ENCODE measurements at regions not wholly inside any gene's neighbourhood (a gene's known extent, or its start where the extent isn't known, plus 50 kb on each side); places are given as distances from the start of the nearest gene placed in this dataset.

DNA sequence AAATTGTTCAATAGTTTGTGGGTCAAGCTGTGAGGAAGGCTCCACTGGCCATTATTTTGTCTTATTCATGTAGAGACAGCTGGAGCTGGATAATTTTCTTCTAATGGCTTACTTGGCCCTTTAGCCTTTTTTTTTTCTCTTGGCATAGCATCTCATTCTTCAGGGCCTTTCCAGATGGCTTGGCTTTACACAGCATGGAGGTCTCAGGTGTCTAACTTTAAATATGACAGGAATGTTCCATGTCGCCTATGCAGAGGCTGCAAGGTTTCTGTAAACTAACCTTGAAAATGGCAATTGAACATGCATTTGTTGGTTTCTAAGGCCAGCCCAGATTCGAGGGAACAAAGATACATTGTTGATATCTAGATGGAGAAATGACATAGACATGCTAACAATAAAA lies 247.9 kb upstream of the CNTN5 start:
- H3K36me3 ChIP-seq (ENCODE audit: control insufficient read depth in 4 of 4, insufficient read depth in 3 of 4, low read depth in 1 of 4, low read length in 3 of 4), result no peaks in the 10 kb centered on the region
- no peaks in the 10 kb centered on the region for H3K27me3 ChIP-seq (ENCODE audit: control insufficient read depth in 4 of 4, insufficient read depth in 4 of 4, low read length in 3 of 4)
- no peak for DNase-seq (ENCODE audit: low spot score)
- H3K9me3 ChIP-seq (ENCODE audit: control insufficient read depth in 4 of 4, low read length in 3 of 4), result no peaks in the 10 kb centered on the region
- H3K4me1 ChIP-seq (ENCODE audit: control insufficient read depth in 4 of 4, insufficient read depth in 4 of 4, low read length in 3 of 4), result no peaks in the 10 kb centered on the region
- H3K27ac ChIP-seq (ENCODE audit: low read depth in 1 of 2, low read length in 2 of 2), result no peak overlapping the region
- no peak overlapping the region for H3K4me3 ChIP-seq (ENCODE audit: low read depth in 1 of 3, low read length in 3 of 3)
- no peak for TF ChIP-seq FOXA2 (IDR thresholded peaks at IDR 0.05)
- TF ChIP-seq, protein P1, sequence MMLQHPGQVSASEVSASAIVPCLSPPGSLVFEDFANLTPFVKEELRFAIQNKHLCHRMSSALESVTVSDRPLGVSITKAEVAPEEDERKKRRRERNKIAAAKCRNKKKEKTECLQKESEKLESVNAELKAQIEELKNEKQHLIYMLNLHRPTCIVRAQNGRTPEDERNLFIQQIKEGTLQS (IDR thresholded peaks at IDR 0.05), result no peak
- TF ChIP-seq HNF4G (IDR thresholded peaks at IDR 0.05), result no peak
- no peak for TF ChIP-seq EGR1 (IDR thresholded peaks at IDR 0.05; ENCODE audit: low read depth in 2 of 2)
- TF ChIP-seq JUND (IDR thresholded peaks at IDR 0.05), result no peak
- TF ChIP-seq YY1 (IDR thresholded peaks at IDR 0.05), result no peak
- no peak for TF ChIP-seq FOXA1 (IDR thresholded peaks at IDR 0.05)
- no peak for TF ChIP-seq GABPA (IDR thresholded peaks at IDR 0.05 in 1 of 2, conservative IDR thresholded peaks at IDR 0.05 in 1 of 2)
- no peak for TF ChIP-seq SP1 (IDR thresholded peaks at IDR 0.05)
- no peak for TF ChIP-seq RXRA (IDR thresholded peaks at IDR 0.05)
- TF ChIP-seq, protein P2, sequence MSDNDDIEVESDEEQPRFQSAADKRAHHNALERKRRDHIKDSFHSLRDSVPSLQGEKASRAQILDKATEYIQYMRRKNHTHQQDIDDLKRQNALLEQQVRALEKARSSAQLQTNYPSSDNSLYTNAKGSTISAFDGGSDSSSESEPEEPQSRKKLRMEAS (IDR thresholded peaks at IDR 0.05), result no peak
- TF ChIP-seq NR2F2 (IDR thresholded peaks at IDR 0.05), result no peak
- TF ChIP-seq, protein P3, sequence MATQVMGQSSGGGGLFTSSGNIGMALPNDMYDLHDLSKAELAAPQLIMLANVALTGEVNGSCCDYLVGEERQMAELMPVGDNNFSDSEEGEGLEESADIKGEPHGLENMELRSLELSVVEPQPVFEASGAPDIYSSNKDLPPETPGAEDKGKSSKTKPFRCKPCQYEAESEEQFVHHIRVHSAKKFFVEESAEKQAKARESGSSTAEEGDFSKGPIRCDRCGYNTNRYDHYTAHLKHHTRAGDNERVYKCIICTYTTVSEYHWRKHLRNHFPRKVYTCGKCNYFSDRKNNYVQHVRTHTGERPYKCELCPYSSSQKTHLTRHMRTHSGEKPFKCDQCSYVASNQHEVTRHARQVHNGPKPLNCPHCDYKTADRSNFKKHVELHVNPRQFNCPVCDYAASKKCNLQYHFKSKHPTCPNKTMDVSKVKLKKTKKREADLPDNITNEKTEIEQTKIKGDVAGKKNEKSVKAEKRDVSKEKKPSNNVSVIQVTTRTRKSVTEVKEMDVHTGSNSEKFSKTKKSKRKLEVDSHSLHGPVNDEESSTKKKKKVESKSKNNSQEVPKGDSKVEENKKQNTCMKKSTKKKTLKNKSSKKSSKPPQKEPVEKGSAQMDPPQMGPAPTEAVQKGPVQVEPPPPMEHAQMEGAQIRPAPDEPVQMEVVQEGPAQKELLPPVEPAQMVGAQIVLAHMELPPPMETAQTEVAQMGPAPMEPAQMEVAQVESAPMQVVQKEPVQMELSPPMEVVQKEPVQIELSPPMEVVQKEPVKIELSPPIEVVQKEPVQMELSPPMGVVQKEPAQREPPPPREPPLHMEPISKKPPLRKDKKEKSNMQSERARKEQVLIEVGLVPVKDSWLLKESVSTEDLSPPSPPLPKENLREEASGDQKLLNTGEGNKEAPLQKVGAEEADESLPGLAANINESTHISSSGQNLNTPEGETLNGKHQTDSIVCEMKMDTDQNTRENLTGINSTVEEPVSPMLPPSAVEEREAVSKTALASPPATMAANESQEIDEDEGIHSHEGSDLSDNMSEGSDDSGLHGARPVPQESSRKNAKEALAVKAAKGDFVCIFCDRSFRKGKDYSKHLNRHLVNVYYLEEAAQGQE (IDR thresholded peaks at IDR 0.05), result no peak
- TF ChIP-seq RAD21 (IDR thresholded peaks at IDR 0.05), result no peak
- no peak for TF ChIP-seq HNF4A (conservative IDR thresholded peaks at IDR 0.05)
- TF ChIP-seq, protein P4, sequence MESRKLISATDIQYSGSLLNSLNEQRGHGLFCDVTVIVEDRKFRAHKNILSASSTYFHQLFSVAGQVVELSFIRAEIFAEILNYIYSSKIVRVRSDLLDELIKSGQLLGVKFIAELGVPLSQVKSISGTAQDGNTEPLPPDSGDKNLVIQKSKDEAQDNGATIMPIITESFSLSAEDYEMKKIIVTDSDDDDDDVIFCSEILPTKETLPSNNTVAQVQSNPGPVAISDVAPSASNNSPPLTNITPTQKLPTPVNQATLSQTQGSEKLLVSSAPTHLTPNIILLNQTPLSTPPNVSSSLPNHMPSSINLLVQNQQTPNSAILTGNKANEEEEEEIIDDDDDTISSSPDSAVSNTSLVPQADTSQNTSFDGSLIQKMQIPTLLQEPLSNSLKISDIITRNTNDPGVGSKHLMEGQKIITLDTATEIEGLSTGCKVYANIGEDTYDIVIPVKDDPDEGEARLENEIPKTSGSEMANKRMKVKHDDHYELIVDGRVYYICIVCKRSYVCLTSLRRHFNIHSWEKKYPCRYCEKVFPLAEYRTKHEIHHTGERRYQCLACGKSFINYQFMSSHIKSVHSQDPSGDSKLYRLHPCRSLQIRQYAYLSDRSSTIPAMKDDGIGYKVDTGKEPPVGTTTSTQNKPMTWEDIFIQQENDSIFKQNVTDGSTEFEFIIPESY (IDR thresholded peaks at IDR 0.05), result no peak
- no peak overlapping the region for H3K9ac ChIP-seq (ENCODE audit: low read depth in 1 of 2, low read length in 2 of 2)
- WGBS, result 67% methylated on average over 2 of the region's 2 CpGs

DNA sequence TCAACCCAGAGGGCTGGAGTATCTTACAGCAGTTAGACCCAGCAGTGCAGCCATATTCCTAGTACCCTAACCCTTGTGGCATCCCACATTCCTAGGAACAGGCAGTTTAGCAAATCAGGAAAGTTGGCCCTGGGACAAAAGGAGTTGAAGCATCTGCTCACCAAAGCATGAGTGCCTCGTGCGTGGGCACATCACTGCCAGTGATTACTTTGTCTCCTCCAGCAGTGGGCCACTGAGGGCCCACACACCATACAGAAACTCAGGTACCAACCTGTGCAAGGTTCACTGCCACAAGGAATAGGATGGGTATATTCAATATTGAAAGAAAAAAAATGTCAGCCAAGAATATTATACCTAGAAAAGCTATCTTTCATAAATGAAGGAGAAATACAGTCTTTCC lies 227.5 kb upstream of the CNTN5 start:
- WGBS, result 88% methylated on average over 2 of the region's 2 CpGs
- no peak overlapping the region for H3K9ac ChIP-seq (ENCODE audit: low read depth in 1 of 2, low read length in 2 of 2)
- H3K4me3 ChIP-seq (ENCODE audit: low read depth in 1 of 3, low read length in 3 of 3), result no peak overlapping the region
- H3K4me1 ChIP-seq (ENCODE audit: control insufficient read depth in 4 of 4, insufficient read depth in 4 of 4, low read length in 3 of 4), result no peaks in the 10 kb centered on the region
- H3K27me3 ChIP-seq (ENCODE audit: control insufficient read depth in 4 of 4, insufficient read depth in 4 of 4, low read length in 3 of 4), result no peaks in the 10 kb centered on the region
- no peak for TF ChIP-seq RXRA (IDR thresholded peaks at IDR 0.05)
- no peak for TF ChIP-seq EGR1 (IDR thresholded peaks at IDR 0.05; ENCODE audit: low read depth in 2 of 2)
- no peak for TF ChIP-seq TAF1 (conservative IDR thresholded peaks at IDR 0.05)
- TF ChIP-seq, protein P5, sequence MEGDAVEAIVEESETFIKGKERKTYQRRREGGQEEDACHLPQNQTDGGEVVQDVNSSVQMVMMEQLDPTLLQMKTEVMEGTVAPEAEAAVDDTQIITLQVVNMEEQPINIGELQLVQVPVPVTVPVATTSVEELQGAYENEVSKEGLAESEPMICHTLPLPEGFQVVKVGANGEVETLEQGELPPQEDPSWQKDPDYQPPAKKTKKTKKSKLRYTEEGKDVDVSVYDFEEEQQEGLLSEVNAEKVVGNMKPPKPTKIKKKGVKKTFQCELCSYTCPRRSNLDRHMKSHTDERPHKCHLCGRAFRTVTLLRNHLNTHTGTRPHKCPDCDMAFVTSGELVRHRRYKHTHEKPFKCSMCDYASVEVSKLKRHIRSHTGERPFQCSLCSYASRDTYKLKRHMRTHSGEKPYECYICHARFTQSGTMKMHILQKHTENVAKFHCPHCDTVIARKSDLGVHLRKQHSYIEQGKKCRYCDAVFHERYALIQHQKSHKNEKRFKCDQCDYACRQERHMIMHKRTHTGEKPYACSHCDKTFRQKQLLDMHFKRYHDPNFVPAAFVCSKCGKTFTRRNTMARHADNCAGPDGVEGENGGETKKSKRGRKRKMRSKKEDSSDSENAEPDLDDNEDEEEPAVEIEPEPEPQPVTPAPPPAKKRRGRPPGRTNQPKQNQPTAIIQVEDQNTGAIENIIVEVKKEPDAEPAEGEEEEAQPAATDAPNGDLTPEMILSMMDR (IDR thresholded peaks at IDR 0.05; ENCODE audit: low read depth, low read length, missing input control), result no peak
- TF ChIP-seq, protein P3 (IDR thresholded peaks at IDR 0.05), result no peak
- TF ChIP-seq HNF4G (IDR thresholded peaks at IDR 0.05), result no peak
- no peak for TF ChIP-seq HNF4A (conservative IDR thresholded peaks at IDR 0.05)
- TF ChIP-seq RAD21 (IDR thresholded peaks at IDR 0.05), result no peak
- TF ChIP-seq SP1 (IDR thresholded peaks at IDR 0.05), result no peak
- H3K27ac ChIP-seq (ENCODE audit: low read depth in 1 of 2, low read length in 2 of 2), result no peak overlapping the region
- DNase-seq (ENCODE audit: low spot score), result no peak
- H3K36me3 ChIP-seq (ENCODE audit: control insufficient read depth in 4 of 4, insufficient read depth in 3 of 4, low read depth in 1 of 4, low read length in 3 of 4), result no peaks in the 10 kb centered on the region
- H3K9me3 ChIP-seq (ENCODE audit: control insufficient read depth in 4 of 4, low read length in 3 of 4), result peaks cover 0 to 10% (median 3%) of the 10 kb centered on the region in 4 donors
